ENCODE measurements at regions not wholly inside any gene's neighbourhood (a gene's known extent, or its start where the extent isn't known, plus 50 kb on each side); places are given as distances from the start of the nearest gene placed in this dataset.

DNA sequence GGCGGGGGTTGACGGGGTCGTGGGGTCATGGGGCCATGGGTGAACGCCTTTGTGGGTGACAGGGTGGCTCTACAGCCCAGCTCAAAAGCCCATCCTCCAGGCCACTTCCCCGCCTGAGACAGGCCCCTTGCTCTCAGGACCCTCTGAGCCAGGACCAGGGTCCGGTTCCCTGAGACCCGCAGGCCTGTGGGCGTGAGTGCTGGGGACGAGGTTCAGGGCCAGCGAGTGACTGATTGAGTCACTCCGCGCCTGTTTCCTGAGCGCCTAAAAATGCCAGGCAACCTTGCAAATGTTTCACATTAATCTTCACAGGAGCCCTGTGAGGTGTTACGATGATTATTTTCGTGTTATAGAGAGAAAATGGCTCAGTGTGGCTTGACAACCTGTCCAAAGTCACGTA lies 97.8 kb downstream of the ZNF674 start:
- Histone ChIP-seq H3K36me3 (ENCODE audit: insufficient read depth, low read length) (peaks cover 11% of the 10 kb centered on the region), H3K9ac (ENCODE audit: low read depth, low read length) (peak overlapping the region; percentile 85), H3K4me2 (ENCODE audit: insufficient read depth, low read length) (peak overlapping the region; percentile 73), H4K20me1 (ENCODE audit: insufficient read depth, low read length) (no peaks in the 10 kb centered on the region), H2AFZ (ENCODE audit: low read depth, low read length) (peak overlapping the region; percentile 80), H3K79me2 (ENCODE audit: insufficient read depth, low read length) (peaks cover 14% of the 10 kb centered on the region), H3K4me3 (ENCODE audit: low read depth in 1 of 2, low read length in 2 of 2) (peak overlapping the region; percentile 45 to 94; a peak in 3 of 4 replicates), H3K4me1 (ENCODE audit: insufficient read depth, low read length) (peaks cover 24% of the 10 kb centered on the region), H3K27ac (ENCODE audit: low read length) (peak overlapping the region; percentile 90), H3K9me3 (ENCODE audit: insufficient read depth, low read length, severe bottlenecking) (no peaks in the 10 kb centered on the region), H3K27me3 (ENCODE audit: insufficient read depth, low read length, poor library complexity) (no peaks in the 10 kb centered on the region)
- DNase-seq (no peak), ATAC-seq (ENCODE audit: insufficient read depth, low read depth) (no peak)
- TF ChIP-seq, protein P1, sequence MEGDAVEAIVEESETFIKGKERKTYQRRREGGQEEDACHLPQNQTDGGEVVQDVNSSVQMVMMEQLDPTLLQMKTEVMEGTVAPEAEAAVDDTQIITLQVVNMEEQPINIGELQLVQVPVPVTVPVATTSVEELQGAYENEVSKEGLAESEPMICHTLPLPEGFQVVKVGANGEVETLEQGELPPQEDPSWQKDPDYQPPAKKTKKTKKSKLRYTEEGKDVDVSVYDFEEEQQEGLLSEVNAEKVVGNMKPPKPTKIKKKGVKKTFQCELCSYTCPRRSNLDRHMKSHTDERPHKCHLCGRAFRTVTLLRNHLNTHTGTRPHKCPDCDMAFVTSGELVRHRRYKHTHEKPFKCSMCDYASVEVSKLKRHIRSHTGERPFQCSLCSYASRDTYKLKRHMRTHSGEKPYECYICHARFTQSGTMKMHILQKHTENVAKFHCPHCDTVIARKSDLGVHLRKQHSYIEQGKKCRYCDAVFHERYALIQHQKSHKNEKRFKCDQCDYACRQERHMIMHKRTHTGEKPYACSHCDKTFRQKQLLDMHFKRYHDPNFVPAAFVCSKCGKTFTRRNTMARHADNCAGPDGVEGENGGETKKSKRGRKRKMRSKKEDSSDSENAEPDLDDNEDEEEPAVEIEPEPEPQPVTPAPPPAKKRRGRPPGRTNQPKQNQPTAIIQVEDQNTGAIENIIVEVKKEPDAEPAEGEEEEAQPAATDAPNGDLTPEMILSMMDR (IDR thresholded peaks at IDR 0.05; ENCODE audit: borderline replicate concordance, extremely low read depth, low read length, poor library complexity, severe bottlenecking) = no peak
- no peak for TF ChIP-seq EZH2 (IDR thresholded peaks at IDR 0.05; ENCODE audit: borderline replicate concordance, low read depth, low read length, severe bottlenecking)

DNA sequence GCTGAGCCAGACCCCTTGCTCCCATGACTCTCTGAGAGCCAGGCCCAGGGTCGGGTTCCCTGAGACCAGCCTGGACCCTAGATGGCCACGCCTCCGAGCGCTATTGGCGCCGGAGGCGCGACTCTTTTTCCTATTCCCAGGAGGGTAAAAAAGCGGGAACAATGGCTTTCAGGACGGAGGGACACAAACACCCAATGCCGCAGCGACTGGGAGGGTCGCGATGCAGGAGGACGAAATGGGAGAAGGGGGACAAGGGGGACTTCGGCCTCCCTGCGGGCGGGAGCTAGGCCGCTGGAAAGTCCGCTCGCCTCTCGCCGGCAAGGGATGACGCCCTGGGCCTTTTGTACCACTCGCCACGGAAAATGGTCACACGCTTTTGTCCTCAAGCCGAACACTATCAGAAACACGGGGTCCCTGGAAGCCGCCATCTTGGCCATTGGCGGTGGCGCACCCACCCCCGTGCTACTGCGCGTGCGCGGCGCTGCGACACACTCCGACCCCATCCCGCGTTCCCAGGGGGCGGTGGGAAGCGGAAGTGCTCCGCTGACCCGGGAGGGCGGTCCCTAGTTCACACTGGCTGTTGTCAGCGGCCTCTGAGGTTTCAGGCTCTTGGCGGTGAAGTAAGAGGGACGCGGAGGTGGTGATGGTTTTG lies 98.4 kb downstream of the ZNF674 start:
- peaks cover 11% of the 10 kb centered on the region for H3K36me3 ChIP-seq (ENCODE audit: insufficient read depth, low read length)
- H3K4me1 ChIP-seq (ENCODE audit: insufficient read depth, low read length) = peaks cover 24% of the 10 kb centered on the region
- no peaks in the 10 kb centered on the region for H4K20me1 ChIP-seq (ENCODE audit: insufficient read depth, low read length)
- H3K9me3 ChIP-seq (ENCODE audit: insufficient read depth, low read length, severe bottlenecking) = no peaks in the 10 kb centered on the region
- no peaks in the 10 kb centered on the region for H3K27me3 ChIP-seq (ENCODE audit: insufficient read depth, low read length, poor library complexity)
- TF ChIP-seq, protein P1 (IDR thresholded peaks at IDR 0.05; ENCODE audit: borderline replicate concordance, extremely low read depth, low read length, poor library complexity, severe bottlenecking) = no peak
- no peak for TF ChIP-seq EZH2 (IDR thresholded peaks at IDR 0.05; ENCODE audit: borderline replicate concordance, low read depth, low read length, severe bottlenecking)
- peaks cover 14% of the 10 kb centered on the region for H3K79me2 ChIP-seq (ENCODE audit: insufficient read depth, low read length)
- peak overlapping the region; percentile 73 for H3K4me2 ChIP-seq (ENCODE audit: insufficient read depth, low read length)
- peak overlapping the region; percentile 45 to 94; a peak in 3 of 4 replicates for H3K4me3 ChIP-seq (ENCODE audit: low read depth in 1 of 2, low read length in 2 of 2)
- peak; percentile 91 for DNase-seq
- H3K9ac ChIP-seq (ENCODE audit: low read depth, low read length) = peak overlapping the region; percentile 85
- peak; percentile 96 for ATAC-seq (ENCODE audit: insufficient read depth, low read depth)
- peak overlapping the region; percentile 91 for H2AFZ ChIP-seq (ENCODE audit: low read depth, low read length)
- H3K27ac ChIP-seq (ENCODE audit: low read length) = peak overlapping the region; percentile 94

DNA sequence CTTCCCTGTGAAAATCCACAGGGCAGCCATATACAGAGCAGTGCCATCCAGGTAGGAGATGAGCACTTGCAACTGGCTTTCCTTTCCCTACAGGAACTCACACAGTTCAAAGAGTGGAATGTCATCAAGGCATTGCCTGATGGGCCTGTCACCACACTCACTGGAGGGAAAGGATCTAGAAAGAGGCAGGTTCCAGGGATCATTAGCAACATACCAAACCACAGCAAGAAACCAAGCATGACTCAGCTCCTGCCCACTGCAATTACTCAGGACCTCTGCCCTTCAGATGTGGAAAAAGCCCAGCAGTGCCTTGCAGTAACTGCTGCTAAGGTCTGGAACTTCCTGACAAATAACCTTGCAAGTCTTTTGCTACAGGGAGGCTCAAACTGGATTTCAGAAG lies 101.2 kb downstream of the ZNF674 start:
- DNase-seq (no peak), ATAC-seq (ENCODE audit: insufficient read depth, low read depth) (no peak)
- H3K36me3 ChIP-seq (ENCODE audit: insufficient read depth, low read length) = peaks cover 9% of the 10 kb centered on the region
- no peak overlapping the region for H3K4me2 ChIP-seq (ENCODE audit: insufficient read depth, low read length)
- TF ChIP-seq, protein P1 (IDR thresholded peaks at IDR 0.05; ENCODE audit: borderline replicate concordance, extremely low read depth, low read length, poor library complexity, severe bottlenecking) = no peak
- TF ChIP-seq EZH2 (IDR thresholded peaks at IDR 0.05; ENCODE audit: borderline replicate concordance, low read depth, low read length, severe bottlenecking) = no peak
- H3K27ac ChIP-seq (ENCODE audit: low read length) = no peak overlapping the region
- H2AFZ ChIP-seq (ENCODE audit: low read depth, low read length) = no peak overlapping the region
- H3K27me3 ChIP-seq (ENCODE audit: insufficient read depth, low read length, poor library complexity) = no peaks in the 10 kb centered on the region
- no peak overlapping the region for H3K4me3 ChIP-seq (ENCODE audit: low read depth in 1 of 2, low read length in 2 of 2)
- no peaks in the 10 kb centered on the region for H3K9me3 ChIP-seq (ENCODE audit: insufficient read depth, low read length, severe bottlenecking)
- no peaks in the 10 kb centered on the region for H4K20me1 ChIP-seq (ENCODE audit: insufficient read depth, low read length)
- no peak overlapping the region for H3K9ac ChIP-seq (ENCODE audit: low read depth, low read length)
- peaks cover 20% of the 10 kb centered on the region for H3K4me1 ChIP-seq (ENCODE audit: insufficient read depth, low read length)
- H3K79me2 ChIP-seq (ENCODE audit: insufficient read depth, low read length) = peaks cover 14% of the 10 kb centered on the region
